GM21737 (cell line): ENCODE measurements at regions not wholly inside any gene's neighbourhood (a gene's known extent, or its start where the extent isn't known, plus 50 kb on each side); places are given as distances from the start of the nearest gene placed in this dataset.
"Not testable (repeated sequence)": the region's sequence is repeated elsewhere in the genome, so short reads cannot be mapped to it uniquely, and the experiment has no call there.

ENCODE experiments used
- ATAC-seq: cut with Tn5 transposase; IDR thresholded peaks from one replicate; pipeline ENCODE4 v1.9.1; 2021; ENCODE audit warnings: mild to moderate bottlenecking, moderate library complexity; ENCODE audit not compliant: unreplicated experiment

- no peak for ATAC-seq
Observed at GRCh38 chr3:124648551-124648950, 81.7 kb upstream of the UMPS start.

GRCh38 chr3:124650798-124651197, 79.5 kb upstream of the UMPS start:
- ATAC-seq = peak; percentile 72

GRCh38 chr3:124651416-124651815, 78.8 kb upstream of the UMPS start:
- ATAC-seq = not testable (repeated sequence)

- ATAC-seq = no peak
Observed at GRCh38 chr3:124652009-124652408, 78.2 kb upstream of the UMPS start.

- ATAC-seq = no peak
Observed at GRCh38 chr3:124653071-124653796, 77.0 kb upstream of the UMPS start.

GRCh38 chr3:124653797-124654469, 76.3 kb upstream of the UMPS start:
- no peak for ATAC-seq

- ATAC-seq = no peak
Observed at GRCh38 chr3:124654470-124654845, 75.8 kb upstream of the UMPS start.

- ATAC-seq = no peak
Observed at GRCh38 chr3:124656531-124656930, 73.7 kb upstream of the UMPS start.

- ATAC-seq = no peak
Observed at GRCh38 chr3:124657138-124657537, 73.1 kb upstream of the UMPS start.

- no peak for ATAC-seq
Observed at GRCh38 chr3:124658270-124658669, 72.0 kb upstream of the UMPS start.

GRCh38 chr3:124659175-124659574, 71.1 kb upstream of the UMPS start:
- no peak for ATAC-seq

- no peak for ATAC-seq
Observed at GRCh38 chr3:124660599-124660998, 69.7 kb upstream of the UMPS start.

GRCh38 chr3:124663690-124664089, 66.6 kb upstream of the UMPS start:
- no peak for ATAC-seq

- ATAC-seq = no peak
Observed at GRCh38 chr3:124664804-124665203, 65.4 kb upstream of the UMPS start.

- ATAC-seq = no peak
Observed at GRCh38 chr3:124666067-124666466, 64.2 kb upstream of the UMPS start.

GRCh38 chr3:124669470-124669869, 60.8 kb upstream of the UMPS start:
- no peak for ATAC-seq

GRCh38 chr3:124671106-124671505, 59.1 kb upstream of the UMPS start:
- ATAC-seq = no peak

GRCh38 chr3:124674336-124674735, 55.9 kb upstream of the UMPS start:
- no peak for ATAC-seq

GRCh38 chr3:124676236-124676635, 54.0 kb upstream of the UMPS start:
- no peak for ATAC-seq

- no peak for ATAC-seq
Observed at GRCh38 chr3:124679048-124679638, 51.1 kb upstream of the UMPS start.
